HG03575 (cell line): ENCODE measurements at regions not wholly inside any gene's neighbourhood (a gene's known extent, or its start where the extent isn't known, plus 50 kb on each side); places are given as distances from the start of the nearest gene placed in this dataset.

Experiments
- ATAC-seq: cut with Tn5 transposase; IDR thresholded peaks from one replicate; pipeline ENCODE4 v1.9.1; 2021; ENCODE audit not compliant: unreplicated experiment, insufficient number of reproducible peaks, low FRiP score; ENCODE audit errors: extremely low read depth

GRCh38 chr13:105121221-105121620, 1414.2 kb downstream of the EFNB2 start:
- ATAC-seq, result no peak

- no peak for ATAC-seq
These were observed 1417.0 kb downstream of the EFNB2 start for GRCh38 chr13:105118426-105118985.

DNA sequence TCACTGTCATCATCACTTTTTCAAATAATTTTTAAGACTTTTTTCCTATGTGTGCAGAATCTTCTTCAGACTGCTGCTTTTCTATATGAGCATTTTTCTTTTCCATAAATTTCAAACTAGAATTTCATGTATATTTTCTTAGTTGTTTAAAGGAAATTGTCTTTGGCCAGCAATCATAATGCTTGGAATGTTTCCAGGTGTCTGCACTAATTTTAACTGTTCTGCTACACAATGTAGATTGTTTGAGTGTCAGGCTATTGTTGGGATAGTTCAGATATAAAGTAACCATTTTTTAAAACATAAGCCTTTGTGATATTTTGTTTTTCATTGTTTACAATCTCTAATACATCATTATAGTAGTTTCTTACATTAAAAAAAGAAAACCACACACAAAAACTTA, 1418.5 kb downstream of the EFNB2 start:
- ATAC-seq, result no peak

DNA sequence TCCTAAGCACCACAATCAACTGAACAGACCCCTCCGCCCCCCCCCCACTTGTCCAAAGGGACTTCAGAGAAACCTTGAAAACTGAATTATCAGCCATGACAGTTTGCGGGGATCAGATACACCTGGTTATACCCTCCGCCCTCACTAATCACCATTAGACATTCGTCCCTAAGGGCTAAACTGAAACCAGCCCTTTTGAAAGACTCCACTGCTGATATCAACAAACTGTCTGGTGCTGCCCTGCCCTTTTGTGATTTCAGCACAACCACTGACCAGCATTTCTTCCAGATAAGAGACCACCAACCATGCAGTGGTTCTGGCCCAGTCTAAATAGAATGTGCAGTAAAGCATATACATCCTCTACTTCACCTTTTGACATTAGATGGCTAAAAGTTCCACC, 1422.9 kb downstream of the EFNB2 start:
- ATAC-seq, result no peak

DNA sequence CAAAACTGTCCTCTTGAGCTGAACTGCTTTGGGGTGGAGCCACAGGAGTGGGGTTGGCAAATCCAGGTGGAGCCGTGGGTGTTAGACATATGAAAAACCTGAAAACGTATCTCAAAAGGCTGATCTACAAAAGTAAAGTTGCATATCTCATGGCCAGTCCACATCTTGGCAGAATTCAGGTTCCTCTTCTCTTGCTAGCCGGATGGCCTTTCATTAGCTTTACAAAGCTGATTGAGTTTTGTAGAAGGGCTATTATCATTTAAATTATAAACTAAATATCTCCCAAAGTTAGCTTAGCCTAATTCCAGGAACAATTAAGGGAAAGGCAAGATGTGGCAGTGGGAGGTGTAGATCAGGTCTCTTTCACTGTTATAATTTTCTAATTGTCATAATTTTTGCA, 1427.7 kb downstream of the EFNB2 start:
- no peak for ATAC-seq

GRCh38 chr13:105105471-105105870, 1430.0 kb downstream of the EFNB2 start:
- ATAC-seq, result no peak

DNA sequence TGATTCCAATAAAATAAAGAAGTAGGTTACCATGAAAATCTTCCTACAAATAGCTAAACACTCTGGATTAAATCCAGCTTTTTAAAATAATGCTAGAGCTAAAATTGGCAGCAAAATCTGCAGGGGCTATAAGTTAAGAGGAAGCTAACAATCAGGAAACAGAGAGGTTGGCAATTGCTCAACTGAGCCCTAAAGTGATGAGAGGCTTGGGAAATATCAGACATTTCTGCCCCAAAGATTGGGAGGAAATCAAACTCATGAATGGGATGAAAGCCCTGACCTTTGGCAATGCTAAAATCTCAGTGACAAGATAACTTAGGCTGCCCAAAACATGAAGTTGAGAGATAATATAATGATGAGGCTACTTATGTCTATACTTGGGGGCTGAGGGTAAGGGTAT, 1437.9 kb downstream of the EFNB2 start:
- no peak for ATAC-seq

- ATAC-seq, result no peak
These were observed 1445.4 kb downstream of the EFNB2 start for GRCh38 chr13:105089858-105090643.

- no peak for ATAC-seq
These were observed 1447.5 kb downstream of the EFNB2 start for GRCh38 chr13:105087945-105088344.

- no peak for ATAC-seq
These were observed 1450.5 kb downstream of the EFNB2 start for GRCh38 chr13:105084931-105085330.

DNA sequence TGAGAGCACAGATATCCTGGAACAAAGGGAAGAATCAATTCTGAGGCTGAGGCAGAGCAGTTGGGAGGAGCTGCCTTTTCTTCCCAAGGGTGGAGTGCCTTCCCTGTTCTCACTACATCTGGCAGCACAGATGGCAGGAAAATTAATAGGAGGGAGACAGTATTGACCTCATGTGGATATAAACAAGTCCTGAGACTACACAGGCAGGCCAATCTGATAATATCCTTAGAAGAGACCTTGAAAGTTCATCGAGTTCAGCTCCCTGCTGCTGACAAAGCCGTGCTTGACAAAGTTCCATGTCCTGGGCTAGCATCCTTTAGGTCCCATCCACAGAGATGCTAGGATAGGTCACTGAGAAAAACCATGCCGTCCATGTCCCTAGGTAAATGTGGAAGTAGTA, 1451.5 kb downstream of the EFNB2 start:
- ATAC-seq, result no peak

DNA sequence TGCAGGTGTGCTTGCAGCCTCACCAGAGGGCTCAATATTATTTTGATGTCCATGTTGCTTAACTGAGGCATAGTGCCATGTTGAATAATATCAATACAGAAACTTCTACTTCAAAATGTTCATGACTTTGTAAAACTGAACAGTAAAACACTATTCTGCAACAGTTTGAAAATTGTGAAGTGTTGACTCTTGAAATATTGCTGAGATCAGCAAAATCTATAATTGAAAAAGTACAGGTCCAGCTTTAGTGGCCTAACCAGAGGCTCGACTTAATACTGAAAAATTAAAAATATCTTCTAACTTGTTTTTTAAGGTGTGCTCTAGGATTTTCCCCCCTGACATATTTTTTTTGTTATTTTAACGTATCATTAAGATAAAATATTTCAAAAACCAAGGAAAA, 1460.7 kb downstream of the EFNB2 start:
- no peak for ATAC-seq

DNA sequence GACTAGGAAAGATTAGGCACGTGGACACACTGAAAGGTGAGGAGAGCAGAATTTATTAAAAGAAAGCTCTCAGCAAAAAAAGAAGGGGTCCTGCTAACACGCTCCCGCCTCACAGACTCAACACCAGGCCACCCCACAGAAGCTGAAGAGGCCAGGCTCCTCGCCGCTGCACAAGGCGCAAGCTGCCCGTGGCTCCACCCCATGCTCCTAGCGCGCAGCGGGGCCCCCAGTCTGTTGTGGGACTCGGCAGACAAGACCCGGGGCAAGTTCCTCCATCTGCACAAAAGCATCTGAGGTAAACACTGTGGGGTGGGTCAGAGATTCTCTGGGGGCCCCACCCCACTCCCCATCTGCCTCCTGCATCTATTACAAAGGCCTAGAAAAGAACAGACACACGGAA, 1462.4 kb downstream of the EFNB2 start:
- ATAC-seq, result no peak

DNA sequence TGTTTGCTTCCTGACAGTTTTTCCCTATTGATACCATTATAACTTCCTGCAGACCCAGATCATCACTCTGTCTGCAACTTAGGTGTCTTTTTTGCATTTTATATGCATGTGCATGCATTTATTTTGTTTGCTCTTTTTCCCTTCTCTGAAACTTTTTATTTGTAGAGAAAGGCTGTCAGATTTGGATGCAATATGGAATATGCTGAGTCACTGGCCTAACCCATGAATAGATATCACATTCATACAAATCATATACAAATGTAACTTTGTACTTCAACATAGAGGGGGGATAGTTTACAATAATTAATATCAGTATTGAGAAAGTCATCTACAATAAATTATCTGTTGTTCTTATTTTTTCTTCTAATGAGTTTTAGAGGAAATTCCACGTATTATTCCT, 1465.0 kb downstream of the EFNB2 start:
- ATAC-seq, result no peak

DNA sequence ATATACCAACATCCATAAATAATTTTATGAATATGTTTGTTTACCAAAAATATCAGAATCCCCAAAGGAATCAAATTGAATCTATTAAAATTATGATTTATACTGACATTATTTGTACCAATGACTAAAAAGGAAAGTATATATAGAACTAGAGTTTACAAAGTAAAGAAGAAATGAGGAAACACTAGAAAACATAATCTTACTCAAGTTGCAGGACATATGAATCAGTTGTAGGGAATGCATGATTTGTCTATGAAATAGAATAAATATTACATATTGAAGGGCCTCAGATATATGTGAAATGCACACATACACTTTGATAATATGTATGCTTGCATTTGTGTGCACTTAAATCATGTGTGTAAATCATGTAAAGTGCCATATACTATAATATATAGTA, 1466.4 kb downstream of the EFNB2 start:
- ATAC-seq, result no peak

DNA sequence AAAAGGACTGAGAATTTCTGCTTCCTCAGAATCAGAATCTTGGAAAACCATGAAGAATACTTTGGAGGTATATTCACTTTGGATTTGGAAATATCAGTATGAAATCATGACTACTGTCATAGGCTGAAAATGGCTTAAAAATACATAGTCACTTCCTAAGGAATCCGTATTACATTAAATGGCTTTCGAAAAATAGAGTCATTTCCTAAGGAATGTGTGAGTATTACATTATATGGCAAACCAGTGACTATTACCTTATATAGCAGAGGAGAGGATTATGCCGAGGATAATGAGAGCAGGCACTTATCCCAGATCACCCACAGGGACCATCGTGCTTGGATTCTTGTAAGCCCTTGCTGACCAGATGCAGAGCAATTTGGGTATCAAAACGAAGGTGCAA, 1471.8 kb downstream of the EFNB2 start:
- ATAC-seq, result no peak

GRCh38 chr13:105059786-105060185, 1475.7 kb downstream of the EFNB2 start:
- no peak for ATAC-seq

GRCh38 chr13:105058517-105058916, 1476.9 kb downstream of the EFNB2 start:
- no peak for ATAC-seq

DNA sequence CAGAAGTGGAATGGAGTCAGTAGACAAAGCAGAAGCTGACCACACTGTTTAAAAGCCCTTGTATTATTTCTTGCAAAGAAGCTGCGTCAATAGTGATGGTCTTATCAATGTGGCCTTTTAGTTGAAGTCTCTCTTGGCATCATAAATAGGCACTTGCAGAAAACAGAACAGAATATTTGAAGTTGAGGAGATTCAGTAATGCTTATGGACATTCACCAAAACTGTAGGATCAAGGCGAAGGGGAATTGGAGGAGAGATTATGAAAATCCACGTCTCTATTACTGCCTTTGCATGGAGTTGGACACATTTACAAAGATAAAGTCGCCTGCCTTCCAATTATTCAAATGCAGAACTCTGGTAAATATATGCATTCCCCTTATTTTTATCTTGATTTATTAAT, 1482.8 kb downstream of the EFNB2 start:
- ATAC-seq, result no peak

DNA sequence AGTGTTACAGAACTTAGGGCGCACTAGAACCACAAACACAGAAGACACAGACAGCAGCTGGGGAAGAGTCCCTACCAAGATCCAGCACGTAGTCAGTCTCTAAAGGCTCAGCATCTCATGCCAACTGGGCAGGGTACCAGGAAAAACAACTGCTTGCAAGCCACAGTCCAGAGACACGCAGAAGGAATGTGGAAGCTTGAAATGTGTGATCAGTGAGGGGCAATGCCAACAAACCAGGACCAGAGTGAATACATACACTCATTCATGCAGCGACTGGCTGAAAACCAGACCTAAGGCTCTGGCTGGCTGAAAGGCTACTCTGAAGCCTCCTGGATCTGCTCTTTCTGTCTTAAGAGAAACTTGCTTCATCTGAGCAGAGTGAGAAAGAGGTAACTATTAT, 1484.8 kb downstream of the EFNB2 start:
- ATAC-seq, result no peak

DNA sequence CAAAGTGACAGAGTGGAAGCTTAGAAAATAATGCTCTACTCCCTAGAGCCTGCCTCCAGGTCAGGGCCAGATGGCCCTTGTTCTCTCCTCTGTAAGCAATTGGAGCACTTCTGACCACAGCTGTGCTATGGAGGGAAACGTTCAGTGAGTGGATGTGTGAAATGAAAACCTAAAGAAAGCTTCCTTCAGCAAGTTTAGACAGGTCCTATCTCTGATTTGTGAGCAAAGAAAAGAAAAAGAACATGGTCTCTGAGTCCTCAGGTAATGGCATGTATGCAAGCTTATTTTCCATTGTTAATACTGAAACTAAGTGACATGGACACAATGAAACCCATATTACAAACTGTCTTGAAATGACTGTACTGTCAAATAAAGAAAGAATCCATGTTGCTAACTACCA, 1486.8 kb downstream of the EFNB2 start:
- peak; percentile 80 for ATAC-seq
